PC-3 (cell line): ENCODE measurements at regions not wholly inside any gene's neighbourhood (a gene's known extent, or its start where the extent isn't known, plus 50 kb on each side); places are given as distances from the start of the nearest gene placed in this dataset.

ENCODE experiments used
- ATAC-seq: fragments of 200-7000 bp; cut with Tn5 transposase; 2 replicates; pipeline ENCODE4 v1.9.1; 2020; ENCODE audit warnings: mild to moderate bottlenecking, moderate library complexity
- BruUV-seq: library from RNA; stranded (reverse); fragments of 400-500 nt; replicated peaks from 2 replicates; lab custom pipeline; 2021; lab: Mats Ljungman, UMichigan
- CTCF ChIA-PET: fragments of 300-600 bp; sonication (Branson Sonifier 250); formaldehyde crosslinking; loops from one replicate; lab custom pipeline; 2022; ENCODE audit warnings: antibody characterized with exemption; lab: Charles Lee
- POLR2A ChIA-PET: fragments of 300-600 bp; sonication (Branson Sonifier 250); formaldehyde crosslinking; loops from one replicate; lab custom pipeline; 2022; ENCODE audit warnings: antibody characterized with exemption; ENCODE audit not compliant: unreplicated experiment; lab: Charles Lee
- DNase-seq: peaks from one replicate; pipeline ENCODE4 v3.0.0-alpha.2; 2015
- H2AFZ ChIP-seq: fragments of 300-600 bp; sonication (generic); 2 replicates; pipeline ENCODE4 v1.6.0; 2016; ENCODE audit warnings: antibody characterized with exemption, low read length
- H3F3A ChIP-seq: fragments of 300-600 bp; sonication (generic); one replicate; pipeline ENCODE4 v1.6.0; 2017; ENCODE audit warnings: antibody characterized with exemption, low read length, control low read depth, mild to moderate bottlenecking; ENCODE audit not compliant: unreplicated experiment
- H3K27ac ChIP-seq: fragments of 300-600 bp; sonication (generic); 2 replicates; pipeline ENCODE4 v1.5.1; 2016; ENCODE audit warnings: mild to moderate bottlenecking, low read length
- H3K27me3 ChIP-seq: fragments of 300-600 bp; sonication (generic); 2 replicates; pipeline ENCODE4 v1.6.1; 2016; ENCODE audit warnings: low read length, mixed read lengths
- H3K36me3 ChIP-seq: fragments of 300-600 bp; sonication (generic); 2 replicates; pipeline ENCODE4 v1.6.1; 2016; ENCODE audit warnings: low read depth, mixed run types, low read length, mixed read lengths
- H3K4me1 ChIP-seq: fragments of 300-600 bp; sonication (generic); 2 replicates; pipeline ENCODE4 v1.5.1; 2016; ENCODE audit warnings: low read length; ENCODE audit not compliant: insufficient read depth
- H3K4me2 ChIP-seq: fragments of 300-600 bp; sonication (generic); 2 replicates; pipeline ENCODE4 v1.6.0; 2016; ENCODE audit warnings: low read length
- H3K4me3 ChIP-seq: fragments of 300-600 bp; sonication (generic); 2 replicates; pipeline ENCODE4 v1.5.1; 2016; ENCODE audit warnings: mild to moderate bottlenecking, low read length, mixed read lengths
- H3K79me2 ChIP-seq: fragments of 300-600 bp; sonication (generic); 2 replicates; pipeline ENCODE4 v1.6.1; 2017; ENCODE audit warnings: low read length, mixed read lengths
- H3K9ac ChIP-seq: fragments of 300-600 bp; sonication (generic); 2 replicates; pipeline ENCODE4 v1.6.0; 2016; ENCODE audit warnings: mild to moderate bottlenecking, low read length
- H3K9me2 ChIP-seq: fragments of 300-600 bp; sonication (generic); replicated peaks from 2 replicates; pipeline ENCODE4 v1.6.1; 2016; ENCODE audit warnings: mixed run types, low read length, mixed read lengths
- H3K9me3 ChIP-seq: fragments of 300-600 bp; sonication (generic); 2 replicates; pipeline ENCODE4 v1.6.1; 2016; ENCODE audit warnings: low read length, mixed read lengths
- H4K20me1 ChIP-seq: fragments of 300-600 bp; sonication (generic); 2 replicates; pipeline ENCODE4 v1.6.1; 2016; ENCODE audit warnings: low read length, mixed read lengths
- EZH2 ChIP-seq: fragments of 300-600 bp; sonication (generic); IDR thresholded peaks from one replicate; pipeline ENCODE4 v1.6.1; 2017; ENCODE audit warnings: antibody characterized with exemption, mild to moderate bottlenecking, low read length; ENCODE audit not compliant: unreplicated experiment
- EZH2phosphoT487 ChIP-seq: fragments of 300-600 bp; sonication (generic); IDR thresholded peaks from 2 replicates; pipeline ENCODE4 v1.6.1; 2018; ENCODE audit warnings: mild to moderate bottlenecking, antibody characterized with exemption, low read length, borderline replicate concordance
- intact Hi-C: fragments of 100-400 bp; cut with micrococcal nuclease; formaldehyde crosslinking; loops from 2 replicates; pipeline ENCODE4 v1.9.0; 2023
- TF ChIP-seq, protein P1 (sequence below): fragments of 300-600 bp; sonication (generic); conservative IDR thresholded peaks from 2 replicates; pipeline ENCODE4 v1.5.1; 2017; ENCODE audit warnings: antibody characterized with exemption, low read depth, mild to moderate bottlenecking, low read length

DNA sequence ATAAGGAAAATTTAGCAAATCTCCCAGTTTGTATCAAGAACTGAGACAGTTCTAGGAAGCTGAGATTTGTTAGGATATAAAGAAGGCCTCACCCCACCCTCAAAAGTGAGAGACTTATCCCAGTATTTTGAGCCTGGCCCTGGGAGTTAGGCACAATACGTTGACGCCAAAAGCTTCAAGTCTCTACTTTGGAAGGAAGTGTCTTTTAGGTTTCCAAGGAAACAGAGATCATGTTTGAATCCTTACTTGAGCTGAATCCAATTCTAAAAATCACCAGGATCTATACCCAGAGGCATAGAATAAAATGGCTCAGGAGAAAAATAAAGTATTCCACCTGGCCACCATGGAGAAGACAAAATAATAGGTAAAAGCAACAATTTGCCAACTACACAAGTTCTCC is 115.9 kb upstream of the NRG3 start:
- Histone ChIP-seq H3K9me3 (no peaks in the 10 kb centered on the region), H3F3A (no peaks in the 10 kb centered on the region), H3K4me2 (no peak overlapping the region), H3K79me2 (no peaks in the 10 kb centered on the region), H3K27me3 (no peaks in the 10 kb centered on the region), H3K9me2 (no peaks in the 10 kb centered on the region), H3K4me3 (no peak overlapping the region), H4K20me1 (no peaks in the 10 kb centered on the region), H3K4me1 (no peaks in the 10 kb centered on the region), H3K27ac (no peak overlapping the region), H2AFZ (no peak overlapping the region), H3K9ac (no peak overlapping the region), H3K36me3 (no peaks in the 10 kb centered on the region)
- ATAC-seq (no peak), DNase-seq (no peak)
- CTCF ChIA-PET: no interaction called here
- TF ChIP-seq EZH2phosphoT487 (no peak), EZH2 (no peak)
- TF ChIP-seq, protein P1, sequence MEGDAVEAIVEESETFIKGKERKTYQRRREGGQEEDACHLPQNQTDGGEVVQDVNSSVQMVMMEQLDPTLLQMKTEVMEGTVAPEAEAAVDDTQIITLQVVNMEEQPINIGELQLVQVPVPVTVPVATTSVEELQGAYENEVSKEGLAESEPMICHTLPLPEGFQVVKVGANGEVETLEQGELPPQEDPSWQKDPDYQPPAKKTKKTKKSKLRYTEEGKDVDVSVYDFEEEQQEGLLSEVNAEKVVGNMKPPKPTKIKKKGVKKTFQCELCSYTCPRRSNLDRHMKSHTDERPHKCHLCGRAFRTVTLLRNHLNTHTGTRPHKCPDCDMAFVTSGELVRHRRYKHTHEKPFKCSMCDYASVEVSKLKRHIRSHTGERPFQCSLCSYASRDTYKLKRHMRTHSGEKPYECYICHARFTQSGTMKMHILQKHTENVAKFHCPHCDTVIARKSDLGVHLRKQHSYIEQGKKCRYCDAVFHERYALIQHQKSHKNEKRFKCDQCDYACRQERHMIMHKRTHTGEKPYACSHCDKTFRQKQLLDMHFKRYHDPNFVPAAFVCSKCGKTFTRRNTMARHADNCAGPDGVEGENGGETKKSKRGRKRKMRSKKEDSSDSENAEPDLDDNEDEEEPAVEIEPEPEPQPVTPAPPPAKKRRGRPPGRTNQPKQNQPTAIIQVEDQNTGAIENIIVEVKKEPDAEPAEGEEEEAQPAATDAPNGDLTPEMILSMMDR: no peak
- intact Hi-C loops: no loop called here
- no TSS peak for BruUV-seq
- POLR2A ChIA-PET: interaction anchor here (0.6 kb wide), 1 partner anchor 14 kb away, joined by 6 read pairs; no protein-coding TSS in a partner anchor

DNA sequence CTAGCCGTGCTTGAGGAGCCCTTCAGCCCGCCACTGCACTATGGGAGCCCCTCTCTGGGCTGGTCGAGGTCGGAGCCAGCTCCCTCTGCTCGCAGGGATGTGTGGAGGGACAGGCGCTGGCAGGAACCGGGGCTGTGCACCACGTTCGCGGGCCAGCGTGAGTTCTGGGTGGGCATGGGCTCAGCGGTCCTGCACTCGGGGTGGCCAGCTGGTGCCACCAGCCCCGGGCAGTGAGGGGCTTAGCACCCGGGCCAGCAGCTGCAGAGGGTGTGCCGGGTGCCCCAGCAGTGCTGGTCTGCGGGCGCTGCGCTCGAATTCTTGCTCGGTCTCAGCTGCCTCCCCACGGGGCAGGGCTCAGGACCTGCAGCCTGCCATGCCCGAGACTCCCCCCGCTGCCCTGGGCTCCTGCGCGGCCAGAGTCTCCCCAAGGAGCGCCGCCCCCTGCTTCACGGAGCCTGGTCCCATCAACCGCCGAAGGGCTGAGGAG is 90.8 kb upstream of the NRG3 start:
- Histone ChIP-seq H3K36me3 (no peaks in the 10 kb centered on the region), H3F3A (no peaks in the 10 kb centered on the region), H2AFZ (no peak overlapping the region), H3K9me2 (no peaks in the 10 kb centered on the region), H3K4me1 (no peaks in the 10 kb centered on the region), H3K27ac (no peak overlapping the region), H3K4me3 (no peak overlapping the region), H3K9ac (no peak overlapping the region), H3K4me2 (no peak overlapping the region), H3K9me3 (no peaks in the 10 kb centered on the region), H3K79me2 (no peaks in the 10 kb centered on the region), H3K27me3 (no peaks in the 10 kb centered on the region), H4K20me1 (no peaks in the 10 kb centered on the region)
- no peak for ATAC-seq
- no peak for DNase-seq
- ChIA-PET POLR2A (no interaction called here), CTCF (no interaction called here)
- TF ChIP-seq, protein P1: no peak
- no peak for TF ChIP-seq EZH2phosphoT487
- TF ChIP-seq EZH2: no peak
- no TSS peak for BruUV-seq
- intact Hi-C loops: no loop called here

GRCh38 chr10:81792729-81793128 is 82.3 kb upstream of the NRG3 start:
- Histone ChIP-seq H3K9me2 (no peaks in the 10 kb centered on the region), H4K20me1 (no peaks in the 10 kb centered on the region), H3K27ac (no peak overlapping the region), H3F3A (no peaks in the 10 kb centered on the region), H3K4me1 (no peaks in the 10 kb centered on the region), H3K9ac (no peak overlapping the region), H3K79me2 (no peaks in the 10 kb centered on the region), H3K27me3 (no peaks in the 10 kb centered on the region), H3K36me3 (no peaks in the 10 kb centered on the region), H2AFZ (no peak overlapping the region), H3K9me3 (no peaks in the 10 kb centered on the region), H3K4me3 (no peak overlapping the region), H3K4me2 (no peak overlapping the region)
- ChIA-PET POLR2A (no interaction called here), CTCF (no interaction called here)
- no peak for ATAC-seq
- DNase-seq: no peak
- TF ChIP-seq EZH2phosphoT487 (no peak), EZH2 (no peak)
- TF ChIP-seq, protein P1: no peak
- BruUV-seq: no TSS peak
- intact Hi-C loops: no loop called here
